Fibroblast of villous mesenchyme (primary cell): ENCODE measurements at regions not wholly inside any gene's neighbourhood (a gene's known extent, or its start where the extent isn't known, plus 50 kb on each side); places are given as distances from the start of the nearest gene placed in this dataset.

Source experiments
- DNase-seq: peaks from one replicate; pipeline ENCODE4 v3.0.0-alpha.2; 2010; ENCODE audit warnings: low read depth
- H3K4me3 ChIP-seq: 2 replicates; pipeline ENCODE4 v1.5.1; 2011; ENCODE audit warnings: low read depth, mild to moderate bottlenecking, low read length
- TF ChIP-seq, protein P1 (sequence below): IDR thresholded peaks from 2 replicates; pipeline ENCODE4 v1.5.1; 2012; ENCODE audit warnings: low read depth, mild to moderate bottlenecking, low read length; ENCODE audit not compliant: insufficient read depth

DNA sequence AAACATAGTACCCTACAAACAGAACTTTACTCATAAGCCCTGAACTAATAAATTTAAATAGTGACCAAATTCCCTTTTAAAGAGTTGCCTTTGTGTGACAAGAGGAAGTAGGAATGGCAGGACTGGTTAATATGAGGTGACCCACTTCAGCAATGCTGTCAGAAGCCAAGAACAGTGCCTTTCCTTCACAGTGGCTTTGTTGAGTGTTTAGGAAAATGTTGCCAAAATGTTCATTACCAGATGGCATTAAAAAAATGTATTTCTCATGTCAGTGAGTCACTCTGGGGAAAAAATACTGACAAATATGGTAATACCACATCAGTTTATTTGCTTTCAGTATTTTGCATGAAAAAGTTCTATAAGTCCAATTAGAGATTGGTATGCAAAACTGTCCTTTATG is 103.3 kb downstream of the DIRAS2 start:
- TF ChIP-seq, protein P1, sequence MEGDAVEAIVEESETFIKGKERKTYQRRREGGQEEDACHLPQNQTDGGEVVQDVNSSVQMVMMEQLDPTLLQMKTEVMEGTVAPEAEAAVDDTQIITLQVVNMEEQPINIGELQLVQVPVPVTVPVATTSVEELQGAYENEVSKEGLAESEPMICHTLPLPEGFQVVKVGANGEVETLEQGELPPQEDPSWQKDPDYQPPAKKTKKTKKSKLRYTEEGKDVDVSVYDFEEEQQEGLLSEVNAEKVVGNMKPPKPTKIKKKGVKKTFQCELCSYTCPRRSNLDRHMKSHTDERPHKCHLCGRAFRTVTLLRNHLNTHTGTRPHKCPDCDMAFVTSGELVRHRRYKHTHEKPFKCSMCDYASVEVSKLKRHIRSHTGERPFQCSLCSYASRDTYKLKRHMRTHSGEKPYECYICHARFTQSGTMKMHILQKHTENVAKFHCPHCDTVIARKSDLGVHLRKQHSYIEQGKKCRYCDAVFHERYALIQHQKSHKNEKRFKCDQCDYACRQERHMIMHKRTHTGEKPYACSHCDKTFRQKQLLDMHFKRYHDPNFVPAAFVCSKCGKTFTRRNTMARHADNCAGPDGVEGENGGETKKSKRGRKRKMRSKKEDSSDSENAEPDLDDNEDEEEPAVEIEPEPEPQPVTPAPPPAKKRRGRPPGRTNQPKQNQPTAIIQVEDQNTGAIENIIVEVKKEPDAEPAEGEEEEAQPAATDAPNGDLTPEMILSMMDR = no peak
- DNase-seq = no peak
- no peak overlapping the region for H3K4me3 ChIP-seq

DNA sequence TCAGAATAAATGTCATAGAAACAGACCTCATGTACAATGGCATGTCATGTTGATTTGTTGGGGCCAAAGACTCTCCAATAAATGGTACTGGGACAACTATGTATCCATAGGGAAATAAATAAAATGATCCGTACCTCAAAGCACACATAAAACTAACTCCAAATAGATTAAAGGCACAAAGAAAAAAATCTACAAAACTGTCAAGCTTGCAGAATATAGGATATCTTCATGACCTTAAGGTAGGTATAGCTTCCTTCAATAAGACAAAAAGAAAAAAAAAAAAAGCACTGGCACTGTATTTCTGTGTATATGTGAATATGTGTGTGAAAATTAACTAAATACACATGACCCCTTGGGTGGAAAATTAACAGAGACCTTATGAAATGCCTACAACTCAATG is 101.9 kb downstream of the DIRAS2 start:
- DNase-seq = no peak
- H3K4me3 ChIP-seq = no peak overlapping the region
- TF ChIP-seq, protein P1 = no peak

DNA sequence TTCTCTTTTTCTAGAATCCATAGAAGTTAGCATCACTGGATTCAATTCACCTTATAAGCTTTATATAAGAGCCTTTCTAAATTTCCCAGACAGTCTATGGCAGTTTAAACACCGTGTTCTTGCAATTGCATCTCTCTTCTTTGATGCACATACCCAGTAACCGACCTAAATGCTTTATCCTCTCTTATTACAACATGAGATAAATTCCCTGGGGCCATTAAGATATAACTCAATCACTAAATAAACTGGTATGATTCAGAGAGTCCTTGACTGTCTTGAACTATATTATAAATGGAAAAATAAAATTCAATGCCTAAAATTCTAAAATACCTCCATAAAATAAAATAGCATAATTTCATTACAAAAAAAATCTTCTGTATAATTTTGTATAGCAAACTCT is 98.1 kb downstream of the DIRAS2 start:
- TF ChIP-seq, protein P1 = no peak
- DNase-seq = no peak
- H3K4me3 ChIP-seq = no peak overlapping the region

DNA sequence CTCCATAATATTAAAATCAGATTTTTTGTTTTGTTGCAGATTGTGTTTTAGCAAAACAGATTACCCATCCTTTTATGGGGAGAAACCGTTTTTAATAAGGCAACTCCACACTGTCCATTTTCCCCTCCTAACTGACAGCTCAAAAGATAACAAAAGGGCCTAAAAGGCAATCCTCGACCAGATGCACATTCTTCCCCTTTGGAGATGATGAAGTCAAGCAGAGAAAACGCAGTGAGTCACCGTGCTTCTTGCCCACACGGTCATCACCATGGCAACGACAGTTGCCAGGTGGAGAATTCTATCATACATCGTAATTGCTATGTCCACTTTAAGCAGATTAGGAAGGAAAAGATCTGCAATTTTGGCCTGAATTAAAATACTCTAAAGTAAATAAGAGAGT is 96.4 kb downstream of the DIRAS2 start:
- peak; percentile 75 for DNase-seq
- TF ChIP-seq, protein P1 = no peak
- no peak overlapping the region for H3K4me3 ChIP-seq

DNA sequence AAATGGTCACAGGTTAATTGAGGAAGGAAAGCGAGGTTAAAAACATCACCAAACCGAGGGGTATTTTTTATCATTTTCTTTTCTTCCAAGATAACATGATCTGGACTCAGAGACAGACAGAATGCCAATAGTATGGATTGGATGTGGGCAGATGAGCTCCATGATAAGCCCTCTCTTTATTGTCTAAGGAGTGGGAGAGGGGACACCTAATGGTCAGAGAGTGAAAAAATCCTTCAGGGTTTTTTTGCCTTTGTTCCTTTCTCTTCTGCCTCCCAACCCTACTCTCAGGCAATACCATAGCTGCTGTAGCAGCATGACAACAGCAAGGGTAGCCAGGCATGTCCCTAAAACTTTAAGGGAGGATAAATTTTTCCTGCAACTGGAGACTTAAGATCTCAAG is 94.7 kb downstream of the DIRAS2 start:
- no peak for DNase-seq
- H3K4me3 ChIP-seq = no peak overlapping the region
- TF ChIP-seq, protein P1 = peak; percentile 22

DNA sequence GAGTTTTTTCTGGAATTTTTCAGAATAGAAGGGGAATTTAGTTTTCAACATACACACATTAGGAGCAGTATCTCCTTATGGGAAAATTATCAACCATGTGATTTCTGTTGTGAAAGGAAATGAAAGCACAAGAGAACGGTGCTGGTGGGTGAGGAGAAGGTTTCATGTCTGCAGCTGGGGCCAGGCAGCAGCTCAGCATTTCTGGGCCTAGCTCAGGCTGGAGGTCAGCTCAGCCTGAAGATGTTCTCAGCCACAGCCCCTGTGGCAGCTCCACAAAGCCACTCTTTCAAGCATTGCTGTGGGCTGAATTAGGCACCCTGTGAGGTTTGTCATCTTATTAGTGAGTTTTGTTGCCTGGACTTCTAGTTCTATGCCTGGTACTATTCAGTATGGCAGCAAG is 90.3 kb downstream of the DIRAS2 start:
- TF ChIP-seq, protein P1 = no peak
- H3K4me3 ChIP-seq = no peak overlapping the region
- DNase-seq = no peak

DNA sequence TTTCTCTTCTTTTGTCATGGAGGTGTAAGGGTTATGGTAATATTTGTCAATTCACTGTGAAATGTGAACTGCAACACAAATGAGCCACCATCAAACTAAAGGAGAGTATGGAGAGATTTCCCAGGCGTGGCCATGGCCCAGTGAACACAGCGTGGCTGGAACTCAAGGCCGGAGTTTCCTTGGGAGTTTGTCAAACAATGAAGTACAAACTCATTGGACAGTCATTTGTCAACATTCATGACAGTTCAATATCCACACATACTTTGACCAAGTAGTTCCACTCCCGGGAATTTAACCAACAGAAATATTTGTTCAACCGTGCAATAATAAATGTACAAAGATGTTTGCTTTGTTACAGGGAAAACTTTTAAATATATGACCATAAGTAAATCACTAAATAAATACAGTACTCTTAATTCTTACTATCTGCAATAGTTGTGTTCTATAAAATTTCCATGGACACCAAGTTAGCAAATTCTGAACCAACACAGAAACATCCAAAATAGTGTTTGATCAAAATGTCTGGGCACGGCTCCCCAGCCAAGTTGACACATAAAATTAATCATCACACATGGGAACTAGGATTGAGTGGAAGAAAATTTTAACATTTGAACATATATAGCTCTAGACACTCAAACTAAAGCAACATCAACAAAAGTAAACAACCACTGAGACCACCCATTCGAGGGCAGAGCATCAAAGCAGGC is 87.1 kb downstream of the DIRAS2 start:
- no peak overlapping the region for H3K4me3 ChIP-seq
- TF ChIP-seq, protein P1 = no peak
- no peak for DNase-seq
